GM19324 (cell line): ENCODE measurements at regions not wholly inside any gene's neighbourhood (a gene's known extent, or its start where the extent isn't known, plus 50 kb on each side); places are given as distances from the start of the nearest gene placed in this dataset.

Experiments
- ATAC-seq: cut with Tn5 transposase; IDR thresholded peaks from one replicate; pipeline ENCODE4 v1.9.1; 2021; ENCODE audit warnings: mild to moderate bottlenecking, moderate library complexity; ENCODE audit not compliant: unreplicated experiment, low FRiP score

GRCh38 chr18:73973972-73974371 is 173.7 kb downstream of the FBXO15 start:
- ATAC-seq: no peak

GRCh38 chr18:73966954-73967353 is 180.7 kb downstream of the FBXO15 start:
- ATAC-seq: no peak

GRCh38 chr18:73962256-73962655 is 185.4 kb downstream of the FBXO15 start:
- no peak for ATAC-seq

GRCh38 chr18:73961804-73962203 is 185.8 kb downstream of the FBXO15 start:
- no peak for ATAC-seq

GRCh38 chr18:73959352-73959751 is 188.3 kb downstream of the FBXO15 start:
- ATAC-seq: no peak

- no peak for ATAC-seq
Measured at GRCh38 chr18:73954268-73954667, 193.4 kb downstream of the FBXO15 start.

- no peak for ATAC-seq
Measured at GRCh38 chr18:73952296-73952946, 195.2 kb downstream of the FBXO15 start.

- no peak for ATAC-seq
Measured at GRCh38 chr18:73950116-73950700, 197.4 kb downstream of the FBXO15 start.

- no peak for ATAC-seq
Measured at GRCh38 chr18:73948497-73948896, 199.1 kb downstream of the FBXO15 start.

GRCh38 chr18:73948084-73948483 is 199.6 kb downstream of the FBXO15 start:
- no peak for ATAC-seq

- ATAC-seq: no peak
Measured at GRCh38 chr18:73947180-73947921, 200.3 kb downstream of the FBXO15 start.

GRCh38 chr18:73945130-73945792 is 202.4 kb downstream of the FBXO15 start:
- no peak for ATAC-seq

- no peak for ATAC-seq
Measured at GRCh38 chr18:73944715-73945114, 202.9 kb downstream of the FBXO15 start.

GRCh38 chr18:73943763-73944162 is 203.9 kb downstream of the FBXO15 start:
- ATAC-seq: no peak

GRCh38 chr18:73942956-73943355 is 204.7 kb downstream of the FBXO15 start:
- no peak for ATAC-seq

- ATAC-seq: no peak
Measured at GRCh38 chr18:73942081-73942625, 205.5 kb downstream of the FBXO15 start.

GRCh38 chr18:73940721-73941120 is 206.9 kb downstream of the FBXO15 start:
- ATAC-seq: no peak

- ATAC-seq: no peak
Measured at GRCh38 chr18:73939391-73939790, 208.2 kb downstream of the FBXO15 start.

- no peak for ATAC-seq
Measured at GRCh38 chr18:73933685-73934084, 213.9 kb downstream of the FBXO15 start.

- ATAC-seq: no peak
Measured at GRCh38 chr18:73932976-73933375, 214.7 kb downstream of the FBXO15 start.

GRCh38 chr18:73927496-73927895 is 220.1 kb downstream of the FBXO15 start:
- ATAC-seq: no peak
